HG03520 (cell line): ENCODE measurements at regions not wholly inside any gene's neighbourhood (a gene's known extent, or its start where the extent isn't known, plus 50 kb on each side); places are given as distances from the start of the nearest gene placed in this dataset.
"Not testable (repeated sequence)": the region's sequence is repeated elsewhere in the genome, so short reads cannot be mapped to it uniquely, and the experiment has no call there.

Experiments used
- ATAC-seq: cut with Tn5 transposase; IDR thresholded peaks from one replicate; pipeline ENCODE4 v1.9.1; 2021; ENCODE audit warnings: mild to moderate bottlenecking, moderate library complexity; ENCODE audit not compliant: unreplicated experiment

- no peak for ATAC-seq
Measured at GRCh38 chrX:96502507-96502906, 182.1 kb upstream of the DIAPH2 start.

- not testable (repeated sequence) for ATAC-seq
Measured at GRCh38 chrX:96529386-96529785, 155.3 kb upstream of the DIAPH2 start.

- no peak for ATAC-seq
Measured at GRCh38 chrX:96538104-96538725, 146.4 kb upstream of the DIAPH2 start.

- no peak for ATAC-seq
Measured at GRCh38 chrX:96540111-96540631, 144.5 kb upstream of the DIAPH2 start.

- ATAC-seq, result not testable (repeated sequence)
Measured at GRCh38 chrX:96546281-96546680, 138.4 kb upstream of the DIAPH2 start.

GRCh38 chrX:96551322-96551872 is 133.2 kb upstream of the DIAPH2 start:
- ATAC-seq, result no peak

GRCh38 chrX:96556886-96557285 is 127.8 kb upstream of the DIAPH2 start:
- no peak for ATAC-seq

- ATAC-seq, result not testable (repeated sequence)
Measured at GRCh38 chrX:96561129-96561528, 123.5 kb upstream of the DIAPH2 start.

- ATAC-seq, result no peak
Measured at GRCh38 chrX:96563646-96564045, 121.0 kb upstream of the DIAPH2 start.

- no peak for ATAC-seq
Measured at GRCh38 chrX:96564595-96564994, 120.0 kb upstream of the DIAPH2 start.

GRCh38 chrX:96566878-96567277 is 117.8 kb upstream of the DIAPH2 start:
- ATAC-seq, result no peak

GRCh38 chrX:96568071-96568470 is 116.6 kb upstream of the DIAPH2 start:
- ATAC-seq, result no peak

GRCh38 chrX:96569034-96569433 is 115.6 kb upstream of the DIAPH2 start:
- no peak for ATAC-seq

- ATAC-seq, result no peak
Measured at GRCh38 chrX:96575011-96575410, 109.6 kb upstream of the DIAPH2 start.

- ATAC-seq, result no peak
Measured at GRCh38 chrX:96576368-96576767, 108.3 kb upstream of the DIAPH2 start.

- ATAC-seq, result no peak
Measured at GRCh38 chrX:96578781-96579180, 105.9 kb upstream of the DIAPH2 start.

GRCh38 chrX:96579252-96579651 is 105.4 kb upstream of the DIAPH2 start:
- no peak for ATAC-seq

- ATAC-seq, result no peak
Measured at GRCh38 chrX:96590403-96590802, 94.2 kb upstream of the DIAPH2 start.

- no peak for ATAC-seq
Measured at GRCh38 chrX:96591421-96591820, 93.2 kb upstream of the DIAPH2 start.

GRCh38 chrX:96597847-96598246 is 86.8 kb upstream of the DIAPH2 start:
- not testable (repeated sequence) for ATAC-seq

- no peak for ATAC-seq
Measured at GRCh38 chrX:96611619-96612362, 72.9 kb upstream of the DIAPH2 start.

GRCh38 chrX:96615448-96615847 is 69.2 kb upstream of the DIAPH2 start:
- ATAC-seq, result no peak
